Hindlimb muscle (tissue), 1 donor: ENCODE measurements at regions not wholly inside any gene's neighbourhood (a gene's known extent, or its start where the extent isn't known, plus 50 kb on each side); places are given as distances from the start of the nearest gene placed in this dataset.
A peak's percentile ranks its signal among the peaks of the same experiment; 100 is the strongest.
"Not testable (repeated sequence)": the region's sequence is repeated elsewhere in the genome, so short reads cannot be mapped to it uniquely, and the experiment has no call there.

ENCODE experiments used
- DNase-seq: peaks from one replicate; pipeline ENCODE4 v3.0.0-alpha.2; 2013

DNA sequence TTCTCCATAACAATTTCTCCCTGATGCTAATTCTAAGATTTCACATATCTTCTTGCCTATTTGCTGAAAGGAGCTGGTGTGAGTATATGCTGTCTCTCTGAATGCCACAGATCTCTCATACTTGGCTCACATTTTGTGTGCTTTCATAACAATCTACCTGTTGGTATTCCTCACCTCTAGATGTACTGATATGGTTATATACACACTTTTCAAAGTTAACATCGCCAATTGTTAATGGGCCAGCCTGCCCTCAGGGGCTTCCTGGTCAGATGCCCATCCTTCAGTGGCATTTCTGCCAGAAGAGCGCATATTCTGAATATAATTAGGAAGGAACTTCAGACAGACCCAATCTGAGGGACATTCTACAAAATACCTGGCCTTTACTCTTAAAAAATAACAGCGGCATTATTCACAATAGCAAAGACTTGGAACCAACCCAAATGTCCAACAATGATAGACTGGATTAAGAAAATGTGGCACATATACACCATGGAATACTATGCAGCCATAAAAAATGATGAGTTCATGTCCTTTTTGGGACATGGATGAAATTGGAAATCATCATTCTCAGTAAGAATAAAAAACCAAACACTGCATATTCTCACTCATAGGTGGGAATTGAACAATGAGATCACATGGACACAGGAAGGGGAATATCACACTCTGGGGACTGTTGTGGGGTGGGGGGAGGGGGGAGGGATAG, 123.9 kb upstream of the FAT1 start:
- DNase-seq: not testable (repeated sequence)

DNA sequence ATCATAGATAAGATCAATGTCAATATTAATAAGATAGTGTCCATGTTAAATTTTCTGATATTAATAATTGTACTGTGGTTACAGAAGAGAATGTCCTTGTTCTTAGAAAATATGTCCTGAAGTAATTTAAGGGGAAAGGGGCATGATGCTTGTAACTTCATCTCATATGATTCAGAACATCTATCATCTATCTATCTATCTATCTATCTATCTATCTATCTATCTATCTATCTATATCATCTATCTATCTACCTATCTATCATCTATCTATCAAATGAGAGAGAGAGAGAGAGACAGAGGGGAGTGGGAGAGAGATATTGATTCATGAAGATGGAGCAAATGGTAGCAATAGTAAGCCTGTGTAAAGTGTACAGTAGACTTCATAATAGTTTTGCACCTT, 124.8 kb upstream of the FAT1 start:
- no peak for DNase-seq

DNA sequence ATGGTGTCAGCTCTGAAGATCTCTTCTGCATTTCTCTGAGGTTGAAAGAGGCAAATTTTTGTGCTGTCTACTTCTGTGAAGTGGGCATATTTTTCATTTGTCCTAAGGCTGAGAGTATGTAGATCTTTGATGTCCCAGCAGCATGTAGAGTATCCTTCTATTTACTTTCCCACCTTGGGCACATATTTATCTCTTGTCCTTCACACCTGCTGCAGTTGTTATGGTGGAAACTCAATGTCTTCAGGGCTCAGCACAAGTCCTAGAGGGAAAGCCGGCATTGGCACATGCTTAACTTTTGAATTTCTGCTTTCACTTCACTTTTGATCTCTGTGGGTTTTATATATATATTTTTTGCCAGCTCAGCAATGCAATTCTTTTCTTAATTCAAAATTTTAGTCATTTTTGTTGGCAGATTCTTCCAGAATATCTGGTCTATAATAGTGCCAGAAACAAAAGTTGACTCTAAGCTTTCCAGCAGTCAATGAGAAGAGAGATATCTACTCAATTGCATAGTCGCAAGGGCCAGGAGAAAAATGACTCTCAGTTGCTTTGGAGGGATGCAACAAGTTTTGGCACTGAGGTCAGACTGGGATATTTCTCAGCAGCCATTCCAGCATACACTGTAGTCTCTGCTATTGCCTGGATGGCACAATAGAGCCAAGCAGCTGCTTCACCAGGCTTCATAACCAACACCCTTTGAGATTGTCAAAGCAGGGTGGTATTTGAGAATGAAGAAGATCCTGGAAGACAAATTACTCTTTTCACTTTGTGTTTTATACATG, 127.8 kb upstream of the FAT1 start:
- DNase-seq: no peak

DNA sequence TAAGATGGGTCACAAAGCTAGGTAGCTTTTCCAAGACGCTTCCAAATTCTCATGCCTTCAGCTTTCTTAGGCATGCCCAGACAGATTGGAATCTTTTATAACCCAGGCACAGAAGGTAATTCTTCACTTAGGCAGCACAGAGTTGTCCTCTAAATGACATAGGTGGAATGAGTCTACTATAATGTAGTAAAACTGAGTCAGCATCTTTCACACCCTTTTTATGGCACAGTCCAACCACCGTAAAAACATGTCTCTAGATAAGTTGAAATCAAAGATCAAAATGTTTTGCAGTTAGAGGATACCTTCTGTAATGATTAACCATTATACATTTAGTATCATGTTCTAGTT, 128.4 kb upstream of the FAT1 start:
- DNase-seq: no peak

DNA sequence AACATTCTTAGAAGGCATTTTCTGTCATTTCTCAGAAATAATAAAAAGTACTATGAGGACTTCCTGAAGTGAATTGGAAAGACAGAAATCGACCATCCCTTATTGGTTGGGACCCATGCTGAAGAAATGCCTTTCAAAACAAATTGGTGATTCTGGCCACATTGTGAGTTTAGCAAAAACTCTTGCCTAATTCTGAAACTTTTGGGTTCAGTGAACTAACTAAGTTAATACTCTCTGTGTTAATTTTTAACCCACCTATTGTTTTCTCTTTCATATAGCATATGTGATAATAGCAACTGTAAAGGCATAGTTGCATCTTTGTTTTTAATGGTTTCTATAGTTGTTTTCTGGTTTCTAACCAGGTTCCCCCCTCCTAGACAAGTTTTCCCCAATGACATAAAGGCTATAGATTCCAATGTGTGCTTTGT, 129.3 kb upstream of the FAT1 start:
- no peak for DNase-seq

DNA sequence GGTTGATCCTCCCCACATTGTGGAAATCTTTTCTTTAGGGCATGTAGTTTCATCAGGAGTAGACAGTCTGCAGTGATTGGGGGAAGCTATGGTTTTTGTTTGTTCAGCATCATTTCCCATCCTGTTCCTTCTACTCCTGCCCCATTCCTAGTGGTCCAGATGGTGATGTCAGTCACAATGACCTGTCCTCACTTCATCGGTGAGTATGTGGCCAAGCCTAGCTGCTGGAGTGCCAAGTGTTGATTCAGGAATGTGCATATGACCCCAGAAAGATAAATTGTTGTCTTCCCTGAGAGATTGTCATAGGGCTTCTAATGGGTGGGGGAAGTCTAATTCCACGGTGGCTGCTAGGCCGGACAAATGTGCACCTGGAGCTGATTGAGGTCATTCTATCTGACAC, 130.6 kb upstream of the FAT1 start:
- DNase-seq: no peak

DNA sequence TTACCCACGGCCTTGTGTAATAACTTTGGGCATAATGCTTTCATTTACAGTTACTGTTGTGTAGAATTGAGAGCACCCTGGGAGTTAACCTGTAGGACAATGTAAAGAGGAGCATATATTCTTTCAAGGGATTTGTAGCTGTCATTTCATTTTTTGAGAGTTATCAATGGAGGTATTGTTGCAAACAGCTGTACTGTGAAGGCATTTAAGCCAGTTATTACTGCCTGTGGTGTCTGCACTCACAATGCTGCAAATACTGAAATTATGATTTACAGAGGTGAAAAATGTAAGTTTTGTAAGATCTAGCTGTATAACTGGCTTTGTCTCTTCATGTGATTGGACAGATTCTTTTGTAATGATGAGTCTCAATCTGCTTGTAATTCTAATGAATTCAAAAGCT, 131.5 kb upstream of the FAT1 start:
- no peak for DNase-seq

DNA sequence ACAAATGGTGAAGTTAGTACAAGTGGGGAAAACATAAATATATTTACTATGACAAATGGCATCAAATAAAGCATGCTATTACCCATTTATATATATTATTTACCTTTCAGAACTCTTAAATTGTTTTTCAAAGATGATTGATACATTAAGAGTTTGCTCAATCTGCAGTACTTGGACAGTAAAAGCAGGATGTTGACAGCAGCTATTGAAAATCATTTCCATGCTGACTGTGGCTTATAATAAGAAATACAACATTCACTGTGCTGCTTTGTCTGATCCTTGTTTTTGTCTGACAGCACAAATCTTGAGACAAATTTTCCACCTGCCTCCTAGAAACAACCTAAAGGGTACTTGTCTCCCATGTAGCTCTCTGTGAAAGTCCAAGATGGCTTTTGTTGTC, 134.1 kb upstream of the FAT1 start:
- DNase-seq: no peak

DNA sequence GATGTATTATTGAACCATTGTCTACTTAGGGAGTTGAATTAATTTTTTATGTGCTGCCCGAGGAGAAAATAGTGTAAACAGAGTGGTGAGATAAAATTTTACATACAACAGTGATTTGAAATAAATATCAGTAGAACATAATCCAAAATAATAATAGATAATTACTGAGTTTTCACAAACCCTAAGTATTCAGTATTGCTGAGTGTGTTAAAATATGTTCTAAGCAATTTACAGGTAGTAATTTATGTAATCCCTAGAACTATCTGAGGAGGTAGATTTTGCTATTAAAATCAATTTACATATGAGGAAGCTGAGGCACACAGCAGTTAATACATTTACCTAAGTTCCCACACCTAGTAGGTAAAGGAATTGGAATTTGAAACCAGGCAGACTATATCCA, 134.7 kb upstream of the FAT1 start:
- no peak for DNase-seq

DNA sequence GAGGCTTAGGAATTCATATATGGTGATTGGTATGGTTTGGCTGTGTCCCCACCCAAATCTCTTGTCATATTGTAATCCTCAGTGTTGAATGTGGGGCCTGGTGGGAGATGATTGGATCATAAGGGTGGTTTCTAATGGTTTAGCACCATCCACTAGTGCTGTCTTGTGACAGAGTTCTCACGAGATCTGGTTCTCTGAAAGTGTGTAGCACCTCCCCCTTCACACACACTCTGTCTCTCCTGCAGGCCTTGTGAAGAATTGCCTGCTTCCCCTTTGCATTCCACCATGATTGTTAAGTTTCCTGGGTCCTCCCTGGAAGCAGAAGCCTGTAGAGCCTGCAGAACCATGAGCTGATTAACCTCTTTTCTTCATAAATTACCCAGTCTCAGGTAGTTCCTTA, 135.8 kb upstream of the FAT1 start:
- DNase-seq: no peak

DNA sequence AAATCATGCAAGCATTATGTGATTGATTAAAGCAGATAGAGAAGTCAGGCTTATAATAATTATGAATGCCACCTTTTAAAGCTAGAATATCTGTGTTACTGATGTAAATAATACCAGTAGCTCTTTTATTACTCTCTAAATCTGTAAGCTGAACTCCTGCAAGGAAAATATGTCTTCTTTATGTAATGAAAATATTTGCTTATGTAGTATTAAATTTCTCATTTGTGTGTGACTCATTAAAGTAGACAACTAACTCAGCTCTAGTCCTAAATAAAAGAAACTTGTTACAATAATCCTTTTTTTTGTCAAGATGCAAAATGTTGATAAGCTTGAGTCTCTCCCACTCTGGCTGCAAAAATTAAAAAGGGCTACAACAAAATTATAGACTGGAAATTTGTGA, 137.7 kb upstream of the FAT1 start:
- no peak for DNase-seq

DNA sequence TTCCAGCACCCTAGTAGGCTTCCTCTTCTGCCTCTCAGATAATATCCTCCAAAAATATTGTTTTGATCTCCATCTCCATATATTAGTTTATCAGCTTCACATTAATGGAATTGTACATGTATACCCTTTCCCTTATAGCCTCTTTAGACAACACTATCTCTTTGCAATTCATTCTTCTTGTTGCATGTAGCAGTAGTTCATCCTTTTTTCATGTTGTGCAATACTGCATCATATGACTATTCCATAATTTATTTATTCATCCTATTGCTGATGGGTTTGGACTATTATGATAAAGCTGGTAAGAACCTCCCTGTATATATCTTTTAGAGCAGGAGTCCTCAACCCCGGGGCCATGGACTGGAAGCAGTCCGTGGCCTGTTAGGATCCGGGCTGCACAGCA, 148.2 kb upstream of the FAT1 start:
- no peak for DNase-seq

DNA sequence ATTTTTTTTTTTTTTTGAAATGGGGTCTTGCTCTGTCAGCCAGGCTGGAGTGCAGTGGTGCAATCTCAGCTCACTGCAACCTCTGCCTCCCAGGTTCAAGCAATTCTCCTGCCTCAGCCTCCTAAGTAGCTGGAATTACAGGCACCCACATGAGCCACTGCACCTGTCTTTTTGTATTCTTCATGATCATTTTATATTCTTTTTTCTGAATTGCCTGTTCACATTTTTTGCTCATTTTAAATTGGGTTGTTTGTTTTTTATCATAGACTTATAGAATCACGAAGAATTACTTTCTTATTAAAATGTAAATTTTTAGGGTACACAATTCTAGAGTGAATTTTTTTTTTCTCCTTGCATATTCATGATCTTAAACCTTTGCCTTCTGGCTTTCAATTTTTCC, 149.4 kb upstream of the FAT1 start:
- not testable (repeated sequence) for DNase-seq

DNA sequence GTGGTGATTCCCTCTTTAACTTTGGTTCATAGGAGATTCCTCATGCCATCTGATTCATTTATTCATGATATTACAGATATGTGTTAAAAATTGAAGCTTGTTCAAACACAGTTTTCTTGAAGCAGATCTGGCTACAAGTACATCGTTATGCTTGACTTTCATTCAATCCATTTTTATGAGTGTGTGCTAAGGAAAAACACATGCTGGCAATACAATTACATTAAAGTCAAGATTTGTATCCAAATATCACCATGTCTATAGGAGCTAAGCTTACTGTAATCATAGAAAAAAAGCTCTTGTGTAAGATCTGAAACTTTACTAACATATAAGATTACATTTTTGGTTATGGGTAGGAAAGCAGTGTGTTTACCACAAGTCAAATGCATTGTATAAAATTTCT, 151.8 kb upstream of the FAT1 start:
- DNase-seq: no peak

DNA sequence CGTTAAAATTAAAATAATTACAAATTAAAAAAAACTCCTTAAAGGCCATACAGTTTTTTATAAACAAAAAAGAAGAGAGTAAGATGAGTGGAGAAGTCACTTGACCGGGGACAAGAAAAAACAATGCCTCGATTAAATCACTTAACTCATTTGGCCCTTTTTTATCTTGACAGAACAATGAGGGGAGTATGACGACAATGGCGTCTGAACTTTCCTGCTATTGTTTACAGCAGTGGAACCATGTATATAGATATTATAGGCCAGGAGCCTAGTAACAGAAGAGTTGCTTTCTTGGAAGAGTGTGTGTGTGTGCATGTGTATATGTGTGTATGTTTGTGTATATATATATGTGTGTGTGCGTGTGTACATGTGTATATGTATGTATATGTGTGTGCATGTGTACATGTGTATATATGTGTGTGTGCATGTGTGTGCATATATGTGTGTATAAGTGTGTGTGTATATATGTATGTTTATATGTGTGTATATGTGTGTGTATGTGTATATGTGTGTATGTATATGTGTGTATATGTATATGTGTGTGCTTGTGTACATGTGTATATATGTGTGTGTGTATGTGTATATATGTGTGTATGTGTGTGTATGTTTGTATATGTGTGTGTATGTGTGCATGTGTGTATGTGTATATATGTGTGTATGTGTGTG, 153.4 kb upstream of the FAT1 start:
- DNase-seq: no peak

DNA sequence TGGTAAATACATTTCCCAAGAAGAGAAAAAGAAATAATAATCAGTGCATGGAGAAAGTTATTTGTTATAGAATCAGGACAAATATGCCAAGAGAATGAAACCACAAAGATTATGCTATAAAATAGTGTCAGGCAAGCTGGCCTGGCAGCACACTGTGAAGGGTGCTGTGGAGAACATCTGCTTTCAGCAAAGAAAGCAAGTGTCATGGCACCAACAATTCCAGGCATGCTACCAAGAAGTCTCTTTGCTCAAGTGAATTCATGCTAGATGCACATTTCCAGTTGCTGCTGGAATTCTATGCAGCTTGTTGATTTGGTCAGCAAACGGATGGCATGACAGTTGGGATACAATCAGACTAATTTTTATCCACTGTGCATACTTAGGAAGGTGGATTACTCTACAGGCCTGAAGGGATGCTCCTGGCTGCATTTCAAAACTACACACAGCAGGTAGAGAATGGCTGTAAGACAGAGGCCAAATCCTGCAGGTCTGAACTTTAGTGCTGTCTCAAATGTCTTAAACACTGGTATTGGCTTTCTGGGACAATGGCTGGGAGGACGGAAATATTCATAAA, 154.6 kb upstream of the FAT1 start:
- peak; percentile 19 for DNase-seq

DNA sequence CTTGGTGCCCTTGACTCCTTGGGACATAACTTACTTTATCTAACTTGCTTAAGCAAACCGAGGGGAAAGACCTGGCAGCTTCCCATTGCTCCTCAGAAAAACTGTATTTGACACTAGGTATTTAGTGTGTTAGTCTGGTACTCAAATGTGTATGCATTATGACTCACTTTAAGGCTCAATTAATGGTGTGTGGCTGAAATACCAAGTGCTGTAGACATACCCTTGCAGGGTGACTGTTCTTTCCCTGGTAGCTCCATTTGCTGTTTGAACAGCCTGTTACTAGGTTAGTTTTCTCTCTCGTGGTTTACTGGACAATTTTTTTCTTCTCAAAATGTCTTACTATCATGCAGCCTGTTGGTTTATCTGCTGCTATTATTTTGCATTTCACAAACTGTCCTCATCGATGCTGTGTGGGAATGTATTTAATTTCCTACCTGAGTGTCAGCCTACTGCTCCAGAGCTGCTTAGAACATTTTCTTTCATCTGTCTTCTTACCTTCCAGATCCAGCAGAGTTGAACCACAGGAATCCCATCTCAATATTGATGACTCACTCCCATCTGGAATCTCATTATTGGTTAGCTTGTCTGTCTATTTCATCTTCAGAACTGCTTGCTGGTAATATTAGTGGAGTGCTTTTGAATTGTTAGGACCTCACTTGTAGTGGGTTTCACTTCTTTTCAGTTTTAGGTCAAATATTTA, 158.0 kb upstream of the FAT1 start:
- DNase-seq: no peak

DNA sequence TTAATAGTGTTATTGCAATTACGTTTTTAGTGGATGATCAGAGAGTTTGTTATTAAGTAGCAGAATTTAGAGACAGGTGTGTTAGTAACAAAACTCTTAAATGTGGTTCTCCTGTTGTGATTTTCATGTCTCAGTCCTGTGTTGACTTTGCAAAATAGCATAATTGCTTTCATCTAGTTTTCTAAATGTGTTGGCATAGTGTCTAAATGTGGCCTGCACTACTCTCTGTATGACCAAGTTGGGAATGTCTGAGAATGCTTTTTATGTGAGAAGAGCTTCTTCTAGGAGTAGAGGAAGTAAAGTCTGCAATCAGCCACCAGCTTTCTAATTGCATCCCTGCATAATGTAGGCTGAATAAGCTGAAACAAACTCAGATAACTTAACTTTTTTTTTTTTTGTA, 158.6 kb upstream of the FAT1 start:
- DNase-seq: no peak

DNA sequence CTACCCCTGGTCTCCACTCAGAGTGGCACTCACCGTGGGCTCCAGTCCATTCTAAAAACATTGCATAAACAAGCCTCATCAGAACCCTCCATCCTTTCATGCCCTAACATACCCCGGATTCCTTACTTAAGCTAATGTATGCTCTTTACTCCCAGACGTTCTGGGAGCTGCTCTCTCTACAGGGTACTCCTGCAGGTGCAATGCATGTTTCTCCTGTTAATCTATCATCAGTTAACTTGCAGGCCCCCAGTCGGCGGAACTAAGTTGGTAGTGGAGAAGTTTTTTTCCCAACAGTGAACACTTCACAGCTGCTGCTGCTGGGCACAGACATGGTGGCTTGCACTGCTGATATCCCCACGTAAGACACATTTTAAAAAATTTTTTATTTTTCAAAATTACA, 161.6 kb upstream of the FAT1 start:
- DNase-seq: no peak

DNA sequence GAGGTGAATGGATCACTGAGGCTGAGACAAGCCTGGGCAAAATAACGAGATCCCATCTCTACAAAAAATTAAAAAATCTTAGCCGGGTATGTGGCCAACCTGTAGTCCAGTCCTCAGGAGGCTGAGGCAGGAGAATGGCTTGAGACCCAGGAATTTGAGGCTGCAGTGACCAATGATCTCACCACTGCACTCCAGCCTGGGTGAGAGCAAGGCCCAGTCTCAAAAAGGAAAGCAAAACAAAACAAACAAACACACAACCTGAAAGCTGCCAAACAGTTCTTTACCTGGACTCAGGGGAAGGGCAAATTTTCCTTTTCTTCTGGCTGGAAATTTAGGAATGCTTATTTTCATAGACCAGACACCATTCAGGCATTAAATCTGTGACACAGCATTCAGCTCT, 163.1 kb upstream of the FAT1 start:
- DNase-seq: no peak

DNA sequence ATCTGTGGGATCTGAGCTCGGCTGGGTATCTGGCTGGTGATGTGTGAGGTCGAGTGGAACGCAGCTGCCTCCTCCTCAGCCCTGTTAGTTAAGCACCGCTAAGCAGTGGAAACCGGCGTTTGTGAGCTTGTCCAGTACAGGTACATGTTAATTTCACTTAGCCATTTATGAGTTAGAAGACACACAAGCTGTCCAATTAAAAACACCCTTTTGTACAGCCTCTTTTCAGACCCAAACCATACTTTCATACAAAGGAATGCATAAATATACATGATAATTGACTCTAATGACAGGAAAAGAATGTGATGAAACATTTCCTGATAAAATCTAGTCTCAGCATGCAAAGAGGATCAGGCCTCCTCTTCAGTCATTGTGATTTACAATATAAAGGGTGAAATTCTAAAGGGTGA, 163.6 kb upstream of the FAT1 start:
- DNase-seq: no peak

DNA sequence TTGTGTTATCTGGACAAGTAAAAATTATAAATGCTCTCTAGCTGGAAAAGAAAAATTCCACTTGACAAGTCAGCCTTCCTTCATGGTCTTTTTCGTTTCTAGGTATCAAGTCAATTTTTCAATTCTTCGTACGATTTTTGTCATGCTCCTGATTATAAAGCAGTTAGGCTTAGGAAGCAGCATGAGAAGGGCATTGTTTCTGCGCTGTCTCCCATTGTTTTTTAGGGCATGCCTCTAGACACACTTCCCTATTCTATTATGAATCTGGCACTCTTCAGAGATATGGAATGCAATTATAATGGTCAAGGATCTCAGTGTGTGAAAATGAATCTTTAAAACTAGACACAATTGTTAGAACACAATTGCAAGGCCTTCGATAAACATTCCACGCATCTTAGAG, 164.1 kb upstream of the FAT1 start:
- DNase-seq: no peak
